M059J (cell line): ENCODE measurements at regions not wholly inside any gene's neighbourhood (a gene's known extent, or its start where the extent isn't known, plus 50 kb on each side); places are given as distances from the start of the nearest gene placed in this dataset.

ENCODE experiments used
- DNase-seq: peaks from one replicate; pipeline ENCODE4 v3.0.0-alpha.2; 2012; ENCODE audit warnings: low read depth

- DNase-seq = no peak
Measured at GRCh38 chr13:21757763-21758162, 86.9 kb downstream of the FGF9 start.

GRCh38 chr13:21758441-21758840 lies 87.6 kb downstream of the FGF9 start:
- no peak for DNase-seq

- DNase-seq = no peak
Measured at GRCh38 chr13:21759463-21759862, 88.6 kb downstream of the FGF9 start.

GRCh38 chr13:21759911-21760310 lies 89.0 kb downstream of the FGF9 start:
- DNase-seq = no peak

GRCh38 chr13:21761770-21762169 lies 90.9 kb downstream of the FGF9 start:
- no peak for DNase-seq

- DNase-seq = no peak
Measured at GRCh38 chr13:21762512-21762911, 91.6 kb downstream of the FGF9 start.

- DNase-seq = no peak
Measured at GRCh38 chr13:21767032-21767431, 96.2 kb downstream of the FGF9 start.

GRCh38 chr13:21771075-21771474 lies 100.2 kb downstream of the FGF9 start:
- no peak for DNase-seq

GRCh38 chr13:21777166-21777565 lies 106.3 kb downstream of the FGF9 start:
- no peak for DNase-seq

GRCh38 chr13:21777813-21778212 lies 106.9 kb downstream of the FGF9 start:
- DNase-seq = no peak

GRCh38 chr13:21782736-21783135 lies 111.9 kb downstream of the FGF9 start:
- DNase-seq = no peak

- no peak for DNase-seq
Measured at GRCh38 chr13:21785990-21786389, 115.1 kb downstream of the FGF9 start.

GRCh38 chr13:21796066-21796465 lies 125.2 kb downstream of the FGF9 start:
- DNase-seq = no peak

GRCh38 chr13:21796775-21797514 lies 126.1 kb downstream of the FGF9 start:
- DNase-seq = no peak

GRCh38 chr13:21797736-21798135 lies 126.9 kb downstream of the FGF9 start:
- DNase-seq = no peak

GRCh38 chr13:21798181-21798580 lies 127.3 kb downstream of the FGF9 start:
- no peak for DNase-seq

GRCh38 chr13:21799671-21800070 lies 128.8 kb downstream of the FGF9 start:
- DNase-seq = no peak

GRCh38 chr13:21800837-21801616 lies 130.2 kb downstream of the FGF9 start:
- peak; percentile 5 for DNase-seq

GRCh38 chr13:21805733-21806132 lies 134.9 kb downstream of the FGF9 start:
- DNase-seq = no peak

GRCh38 chr13:21812192-21812626 lies 141.3 kb downstream of the FGF9 start:
- peak; percentile 6 for DNase-seq

GRCh38 chr13:21813110-21813509 lies 142.2 kb downstream of the FGF9 start:
- no peak for DNase-seq

- no peak for DNase-seq
Measured at GRCh38 chr13:21813844-21814243, 143.0 kb downstream of the FGF9 start.

- DNase-seq = no peak
Measured at GRCh38 chr13:21814604-21815003, 143.7 kb downstream of the FGF9 start.
